Muscle of leg (tissue), 3 donors: ENCODE measurements at regions not wholly inside any gene's neighbourhood (a gene's known extent, or its start where the extent isn't known, plus 50 kb on each side); places are given as distances from the start of the nearest gene placed in this dataset.

Experiments used
- DNase-seq: peaks from one replicate; pipeline ENCODE4 v3.0.0; 2013
- H3K27ac ChIP-seq: one replicate; pipeline ENCODE4 v1.5.1; 2013; ENCODE audit warnings: mild to moderate bottlenecking, low read length, control low read depth
- H3K27me3 ChIP-seq: one replicate; pipeline ENCODE4 v1.6.1; 2013; ENCODE audit warnings: low read length; ENCODE audit not compliant: control insufficient read depth, insufficient read depth
- H3K36me3 ChIP-seq: one replicate; pipeline ENCODE4 v1.6.1; 2013; ENCODE audit warnings: low read length; ENCODE audit not compliant: control insufficient read depth, insufficient read depth
- H3K4me1 ChIP-seq: one replicate; pipeline ENCODE4 v1.6.1; 2013; ENCODE audit warnings: low read length; ENCODE audit not compliant: control insufficient read depth, insufficient read depth
- H3K4me3 ChIP-seq: one replicate; pipeline ENCODE4 v1.5.1; 2013; ENCODE audit warnings: low read length, control low read depth
- H3K9me3 ChIP-seq: replicated peaks from 2 replicates; pipeline ENCODE4 v1.6.1; 2013; ENCODE audit warnings: low read depth, low read length; ENCODE audit not compliant: control insufficient read depth
- WGBS: methylation state at CpG from one replicate; pipeline ENCODE4 v1.1.5; 2013; ENCODE audit warnings: missing lambda C conversion rate; ENCODE audit not compliant: insufficient coverage; 5-methylcytosine and 5-hydroxymethylcytosine counted together

GRCh38 chr3:69445498-69445897, 59.6 kb upstream of the FRMD4B start:
- H3K4me3 ChIP-seq: no peak overlapping the region
- no peaks in the 10 kb centered on the region for H3K27me3 ChIP-seq
- no peak for DNase-seq
- H3K27ac ChIP-seq: peak overlapping the region; percentile 47
- WGBS: no CpG with 5 or more reads among the region's 3 CpGs
- H3K9me3 ChIP-seq: no peaks in the 10 kb centered on the region
- H3K4me1 ChIP-seq: peaks cover 4% of the 10 kb centered on the region
- H3K36me3 ChIP-seq: no peaks in the 10 kb centered on the region

GRCh38 chr3:69445024-69445423, 59.1 kb upstream of the FRMD4B start:
- no peaks in the 10 kb centered on the region for H3K36me3 ChIP-seq
- no peaks in the 10 kb centered on the region for H3K9me3 ChIP-seq
- H3K27ac ChIP-seq: no peak overlapping the region
- WGBS: 34% methylated on average over 10 of the region's 11 CpGs
- no peaks in the 10 kb centered on the region for H3K27me3 ChIP-seq
- peaks cover 4% of the 10 kb centered on the region for H3K4me1 ChIP-seq
- H3K4me3 ChIP-seq: peak overlapping the region; percentile 34
- DNase-seq: peak; percentile 60

GRCh38 chr3:69443457-69443920, 57.6 kb upstream of the FRMD4B start:
- H3K36me3 ChIP-seq: no peaks in the 10 kb centered on the region
- no peaks in the 10 kb centered on the region for H3K27me3 ChIP-seq
- DNase-seq: no peak
- H3K4me3 ChIP-seq: no peak overlapping the region
- peaks cover 4% of the 10 kb centered on the region for H3K4me1 ChIP-seq
- no peaks in the 10 kb centered on the region for H3K9me3 ChIP-seq
- no peak overlapping the region for H3K27ac ChIP-seq

- no peak overlapping the region for H3K27ac ChIP-seq
- H3K36me3 ChIP-seq: no peaks in the 10 kb centered on the region
- no CpG with 5 or more reads among the region's 2 CpGs for WGBS
- peaks cover 4% of the 10 kb centered on the region for H3K4me1 ChIP-seq
- no peak for DNase-seq
- no peaks in the 10 kb centered on the region for H3K9me3 ChIP-seq
- no peak overlapping the region for H3K4me3 ChIP-seq
- H3K27me3 ChIP-seq: no peaks in the 10 kb centered on the region
Measured at GRCh38 chr3:69442771-69443311, 57.0 kb upstream of the FRMD4B start.

- WGBS: 100% methylated on average over 1 of the region's 2 CpGs
- no peak for DNase-seq
- H3K4me1 ChIP-seq: peaks cover 4% of the 10 kb centered on the region
- no peak overlapping the region for H3K27ac ChIP-seq
- no peaks in the 10 kb centered on the region for H3K27me3 ChIP-seq
- no peak overlapping the region for H3K4me3 ChIP-seq
- no peaks in the 10 kb centered on the region for H3K36me3 ChIP-seq
- H3K9me3 ChIP-seq: no peaks in the 10 kb centered on the region
Measured at GRCh38 chr3:69441732-69442131, 55.8 kb upstream of the FRMD4B start.

GRCh38 chr3:69441040-69441439, 55.2 kb upstream of the FRMD4B start:
- H3K36me3 ChIP-seq: no peaks in the 10 kb centered on the region
- H3K27me3 ChIP-seq: no peaks in the 10 kb centered on the region
- no peak for DNase-seq
- no peak overlapping the region for H3K4me3 ChIP-seq
- no peaks in the 10 kb centered on the region for H3K9me3 ChIP-seq
- H3K27ac ChIP-seq: no peak overlapping the region
- WGBS: 75% methylated on average over 1 of the region's 1 CpG
- H3K4me1 ChIP-seq: peaks cover 4% of the 10 kb centered on the region

GRCh38 chr3:69439643-69440270, 53.9 kb upstream of the FRMD4B start:
- Histone ChIP-seq H3K9me3 (no peaks in the 10 kb centered on the region), H3K4me1 (no peaks in the 10 kb centered on the region), H3K4me3 (no peak overlapping the region), H3K36me3 (no peaks in the 10 kb centered on the region), H3K27ac (no peak overlapping the region), H3K27me3 (no peaks in the 10 kb centered on the region)
- no CpG with 5 or more reads among the region's 1 CpG for WGBS
- peak; percentile 45 for DNase-seq

GRCh38 chr3:69438476-69438875, 52.6 kb upstream of the FRMD4B start:
- no peaks in the 10 kb centered on the region for H3K9me3 ChIP-seq
- no peak overlapping the region for H3K27ac ChIP-seq
- H3K4me3 ChIP-seq: no peak overlapping the region
- H3K4me1 ChIP-seq: no peaks in the 10 kb centered on the region
- WGBS: no CpG with 5 or more reads among the region's 1 CpG
- no peak for DNase-seq
- no peaks in the 10 kb centered on the region for H3K36me3 ChIP-seq
- no peaks in the 10 kb centered on the region for H3K27me3 ChIP-seq

- H3K27me3 ChIP-seq: no peaks in the 10 kb centered on the region
- no peak overlapping the region for H3K4me3 ChIP-seq
- H3K9me3 ChIP-seq: no peaks in the 10 kb centered on the region
- no peaks in the 10 kb centered on the region for H3K36me3 ChIP-seq
- H3K4me1 ChIP-seq: no peaks in the 10 kb centered on the region
- no CpG with 5 or more reads among the region's 2 CpGs for WGBS
- H3K27ac ChIP-seq: no peak overlapping the region
- no peak for DNase-seq
Measured at GRCh38 chr3:69435274-69436265, 49.7 kb upstream of the FRMD4B start.
